ENCODE measurements at regions not wholly inside any gene's neighbourhood (a gene's known extent, or its start where the extent isn't known, plus 50 kb on each side); places are given as distances from the start of the nearest gene placed in this dataset.

- no peak for DNase-seq (ENCODE audit: low read depth in 3 of 3, low spot score in 1 of 3)
Measured at GRCh38 chr15:77739591-77740378, 107.1 kb upstream of the LINGO1 start.

GRCh38 chr15:77738441-77739302, 106.0 kb upstream of the LINGO1 start:
- DNase-seq (ENCODE audit: low read depth in 3 of 3, low spot score in 1 of 3): no peak

GRCh38 chr15:77738038-77738370, 105.3 kb upstream of the LINGO1 start:
- DNase-seq (ENCODE audit: low read depth in 3 of 3, low spot score in 1 of 3): no peak

GRCh38 chr15:77737238-77738037, 104.7 kb upstream of the LINGO1 start:
- DNase-seq (ENCODE audit: low read depth in 3 of 3, low spot score in 1 of 3): no peak

GRCh38 chr15:77734306-77734705, 101.6 kb upstream of the LINGO1 start:
- DNase-seq (ENCODE audit: low read depth in 3 of 3, low spot score in 1 of 3): no peak

- DNase-seq (ENCODE audit: low read depth in 3 of 3, low spot score in 1 of 3): no peak
Measured at GRCh38 chr15:77733579-77734300, 101.0 kb upstream of the LINGO1 start.

GRCh38 chr15:77732514-77733335, 100.0 kb upstream of the LINGO1 start:
- no peak for DNase-seq (ENCODE audit: low read depth in 3 of 3, low spot score in 1 of 3)

- no peak for DNase-seq (ENCODE audit: low read depth in 3 of 3, low spot score in 1 of 3)
Measured at GRCh38 chr15:77731945-77732344, 99.2 kb upstream of the LINGO1 start.

GRCh38 chr15:77731067-77731466, 98.4 kb upstream of the LINGO1 start:
- DNase-seq (ENCODE audit: low read depth in 3 of 3, low spot score in 1 of 3): no peak

- no peak for DNase-seq (ENCODE audit: low read depth in 3 of 3, low spot score in 1 of 3)
Measured at GRCh38 chr15:77727635-77728304, 95.1 kb upstream of the LINGO1 start.

- DNase-seq (ENCODE audit: low read depth in 3 of 3, low spot score in 1 of 3): no peak
Measured at GRCh38 chr15:77724715-77725114, 92.0 kb upstream of the LINGO1 start.

GRCh38 chr15:77723756-77724155, 91.0 kb upstream of the LINGO1 start:
- no peak for DNase-seq (ENCODE audit: low read depth in 3 of 3, low spot score in 1 of 3)

- DNase-seq (ENCODE audit: low read depth in 3 of 3, low spot score in 1 of 3): no peak
Measured at GRCh38 chr15:77722759-77723460, 90.2 kb upstream of the LINGO1 start.

GRCh38 chr15:77721963-77722362, 89.3 kb upstream of the LINGO1 start:
- DNase-seq (ENCODE audit: low read depth in 3 of 3, low spot score in 1 of 3): no peak

- DNase-seq (ENCODE audit: low read depth in 3 of 3, low spot score in 1 of 3): no peak
Measured at GRCh38 chr15:77720655-77721054, 87.9 kb upstream of the LINGO1 start.

- no peak for DNase-seq (ENCODE audit: low read depth in 3 of 3, low spot score in 1 of 3)
Measured at GRCh38 chr15:77720173-77720572, 87.5 kb upstream of the LINGO1 start.

GRCh38 chr15:77719450-77719849, 86.7 kb upstream of the LINGO1 start:
- DNase-seq (ENCODE audit: low read depth in 3 of 3, low spot score in 1 of 3): no peak

GRCh38 chr15:77717333-77717990, 84.8 kb upstream of the LINGO1 start:
- no peak for DNase-seq (ENCODE audit: low read depth in 3 of 3, low spot score in 1 of 3)

All from stimulated activated CD4-positive, alpha-beta T cell treated with anti-CD3 and anti-CD28 coated beads, TNF-alpha, amount 100 ng/mL, for 1 hour (primary cell).